NT2/D1 (cell line): ENCODE measurements at regions not wholly inside any gene's neighbourhood (a gene's known extent, or its start where the extent isn't known, plus 50 kb on each side); places are given as distances from the start of the nearest gene placed in this dataset.

Experiments
- SUZ12 ChIP-seq: IDR thresholded peaks from 2 replicates; pipeline ENCODE4 v1.6.1; 2011; ENCODE audit not compliant: insufficient read length, insufficient read depth; ENCODE audit errors: extremely low read depth
- YY1 ChIP-seq: IDR thresholded peaks from 2 replicates; pipeline ENCODE4 v1.6.1; 2011; ENCODE audit not compliant: insufficient read length, insufficient read depth
- ZNF274 ChIP-seq: IDR thresholded peaks from 2 replicates; pipeline ENCODE4 v1.6.1; 2011; ENCODE audit warnings: mild to moderate bottlenecking, low read depth, low read length

GRCh38 chr11:119786431-119787073 is 57.6 kb upstream of the NECTIN1 start:
- TF ChIP-seq YY1 = no peak
- no peak for TF ChIP-seq SUZ12
- TF ChIP-seq ZNF274 = no peak
